ENCODE measurements at regions not wholly inside any gene's neighbourhood (a gene's known extent, or its start where the extent isn't known, plus 50 kb on each side); places are given as distances from the start of the nearest gene placed in this dataset.
A peak's percentile ranks its signal among the peaks of the same experiment; 100 is the strongest.
"Not testable (repeated sequence)": the region's sequence is repeated elsewhere in the genome, so short reads cannot be mapped to it uniquely, and the experiment has no call there.

DNA sequence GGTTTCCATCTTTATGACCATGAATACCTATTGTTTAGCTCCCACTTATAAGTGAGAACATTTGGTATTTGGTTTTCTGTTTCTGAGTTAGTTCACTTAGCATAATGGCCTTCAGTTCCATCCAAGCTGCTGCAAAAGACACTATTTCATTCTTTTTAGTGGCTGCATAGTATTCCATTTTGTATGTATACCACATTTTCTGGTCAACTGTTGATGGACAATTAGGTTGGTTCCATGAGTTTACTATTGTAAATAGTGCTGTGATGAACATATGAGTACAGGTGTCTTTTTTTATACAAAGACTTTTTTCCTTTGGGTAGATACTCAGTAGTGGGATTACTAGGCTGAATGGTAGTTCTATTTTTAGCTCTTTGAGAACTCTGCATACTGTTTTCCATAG is 87.8 kb upstream of the GOT2 start:
- no peak for DNase-seq

DNA sequence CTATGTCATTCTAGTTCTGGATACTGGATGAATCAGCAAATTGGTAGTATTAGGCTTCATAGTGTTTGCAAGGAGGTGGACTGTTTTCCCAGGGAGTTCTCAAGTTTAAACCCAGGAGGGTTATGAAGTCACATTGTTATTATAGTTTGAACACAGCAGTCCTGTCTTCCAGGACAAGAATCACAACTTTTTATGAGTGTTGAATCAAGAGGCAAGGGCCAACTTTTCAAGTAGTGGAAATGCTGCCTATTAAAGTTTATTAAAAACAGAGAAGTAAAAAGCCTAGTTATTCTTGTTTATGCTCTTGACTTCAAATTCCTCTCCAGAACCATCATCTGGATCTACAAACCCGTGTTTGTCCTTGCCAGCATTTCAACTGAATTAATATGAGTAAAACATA is 86.3 kb upstream of the GOT2 start:
- no peak for DNase-seq

DNA sequence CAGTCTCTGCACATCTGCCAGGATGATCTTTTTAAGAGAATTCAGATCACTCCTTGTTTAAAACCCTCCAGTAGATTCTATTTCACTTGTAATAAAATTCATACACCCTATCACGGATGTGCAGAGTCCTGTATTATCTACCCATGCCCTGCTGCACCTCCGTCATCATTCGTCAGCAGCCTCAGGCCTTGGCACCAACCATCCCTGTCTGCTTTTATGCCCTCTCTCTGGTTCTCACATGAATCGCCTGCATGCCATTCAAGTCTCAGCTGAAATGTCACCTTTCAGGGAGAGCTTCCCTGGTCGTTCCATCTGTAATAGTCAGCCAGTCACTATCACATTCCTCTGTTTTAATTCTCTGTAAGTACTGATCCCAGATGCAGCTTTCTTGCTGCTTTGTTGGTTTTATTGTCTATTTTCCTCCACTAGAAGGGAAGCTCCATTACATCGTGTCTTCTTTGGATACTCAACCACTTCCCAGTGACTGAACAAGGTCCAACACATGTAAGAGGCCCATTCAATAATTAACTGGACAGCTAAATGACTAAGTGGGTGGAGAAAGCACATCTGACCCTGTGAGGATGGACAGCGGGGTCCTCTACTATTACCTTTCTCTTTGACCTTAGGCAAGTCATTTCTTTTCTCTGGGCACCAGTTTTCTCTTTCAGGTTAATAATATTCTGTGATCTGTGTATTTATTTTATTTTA is 81.2 kb upstream of the GOT2 start:
- DNase-seq: no peak

DNA sequence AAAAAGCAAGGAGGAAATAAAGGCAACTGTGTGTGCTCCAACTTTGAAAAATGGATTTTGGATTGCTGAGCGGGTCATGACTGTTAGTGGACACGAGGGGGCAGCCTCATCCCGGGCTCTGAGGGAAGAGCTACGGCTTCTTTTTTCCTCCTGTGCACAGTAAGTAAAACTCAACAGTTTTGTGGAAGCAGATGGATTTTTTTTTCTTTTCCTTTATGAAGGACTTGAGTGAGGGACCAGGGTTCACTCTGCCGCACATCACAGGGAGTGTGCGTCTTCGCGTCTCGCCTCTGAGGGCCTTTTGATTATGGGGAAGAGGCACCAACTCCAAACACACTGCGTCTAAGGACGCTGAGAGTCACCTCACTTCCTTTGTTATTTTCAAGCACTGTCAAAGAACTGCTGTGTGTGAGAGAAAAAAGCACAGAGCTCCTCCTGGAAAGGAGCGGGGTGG is 80.3 kb upstream of the GOT2 start:
- peak; percentile 19 for DNase-seq

DNA sequence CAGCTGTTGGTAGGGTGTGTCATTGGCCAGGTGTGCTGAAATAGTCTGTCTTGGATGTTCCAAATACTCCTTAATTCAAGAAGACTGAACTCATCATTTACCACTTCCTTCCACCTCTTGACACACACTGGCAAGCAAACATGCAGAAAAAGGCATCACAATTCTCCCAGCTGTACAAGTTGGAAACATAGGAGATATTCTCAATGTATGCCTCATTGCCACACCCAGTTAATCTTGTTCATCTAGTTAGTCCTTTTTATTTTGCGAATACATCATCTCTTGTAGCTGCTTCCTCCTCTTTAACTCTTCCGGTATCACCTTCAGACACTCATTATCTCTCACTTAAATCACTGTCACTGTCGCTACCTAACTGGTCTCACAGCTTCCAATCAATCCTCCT is 75.1 kb upstream of the GOT2 start:
- DNase-seq: no peak

DNA sequence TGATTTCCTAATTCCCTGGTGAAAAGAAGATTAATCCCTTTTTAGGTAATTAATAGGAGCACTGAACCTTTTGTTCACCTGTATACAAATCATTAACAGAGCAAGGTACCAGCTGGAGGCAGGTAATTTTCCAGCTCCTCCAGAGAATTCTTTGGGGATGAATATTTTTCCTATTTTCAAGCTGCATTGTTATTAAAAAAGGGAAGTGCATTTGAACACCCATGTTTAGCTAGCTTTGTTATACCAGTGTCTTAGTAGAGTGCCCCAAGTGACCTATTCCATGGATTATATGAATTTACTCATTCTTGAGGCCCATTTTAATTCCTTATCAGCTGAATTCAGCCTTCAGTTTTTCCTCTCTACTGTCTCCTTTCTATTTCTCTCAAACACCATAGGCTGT is 73.2 kb upstream of the GOT2 start:
- DNase-seq: no peak

DNA sequence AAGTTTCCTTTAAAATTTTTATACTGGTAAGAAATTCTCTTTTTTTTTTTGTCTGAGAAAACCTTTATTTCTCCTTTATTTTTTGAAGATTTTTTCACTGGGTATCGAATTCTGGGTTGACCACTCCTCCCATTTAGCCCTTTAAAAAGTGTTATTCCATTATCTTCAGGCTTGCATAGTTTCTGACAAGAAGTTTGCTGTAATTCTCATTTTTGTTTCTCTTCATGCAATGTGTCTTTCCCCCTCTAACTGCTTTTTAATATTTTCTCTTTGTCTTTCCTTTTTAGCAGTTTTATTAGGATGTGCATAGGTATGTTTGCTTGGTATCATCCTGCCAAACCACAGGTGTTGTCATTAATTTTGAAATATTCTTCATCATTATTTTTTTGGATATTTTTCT is 67.7 kb upstream of the GOT2 start:
- no peak for DNase-seq

DNA sequence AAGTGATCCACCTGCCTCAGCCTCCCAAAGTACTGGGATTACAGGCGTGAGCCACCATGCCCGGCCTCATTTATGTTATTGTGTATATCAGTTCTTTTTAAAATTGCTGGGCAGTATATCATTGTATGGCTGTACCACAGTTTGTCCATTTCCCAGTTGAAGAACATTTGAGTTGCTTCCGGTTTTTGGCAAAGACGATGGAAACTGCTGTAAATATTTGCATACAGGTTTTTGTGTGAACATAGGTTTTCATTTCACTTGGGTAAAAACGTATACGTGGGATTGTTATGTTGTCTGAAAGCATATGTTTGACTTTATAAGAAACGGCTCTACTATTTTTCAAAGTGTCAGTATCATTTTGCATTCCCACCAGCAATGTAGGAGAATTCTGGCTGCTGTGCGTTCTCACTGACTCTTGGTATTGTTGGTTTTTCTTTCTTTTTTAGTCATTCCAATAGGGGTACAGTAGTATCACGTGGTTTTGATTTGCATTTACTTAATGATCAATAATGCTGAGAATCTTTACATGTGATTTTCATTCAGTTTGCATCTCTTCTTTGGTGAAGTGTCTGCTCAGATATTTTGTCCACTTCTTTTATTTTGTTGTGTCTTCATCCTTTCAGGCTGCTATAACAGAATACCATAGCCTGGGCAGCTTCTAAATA is 63.2 kb upstream of the GOT2 start:
- DNase-seq: no peak

DNA sequence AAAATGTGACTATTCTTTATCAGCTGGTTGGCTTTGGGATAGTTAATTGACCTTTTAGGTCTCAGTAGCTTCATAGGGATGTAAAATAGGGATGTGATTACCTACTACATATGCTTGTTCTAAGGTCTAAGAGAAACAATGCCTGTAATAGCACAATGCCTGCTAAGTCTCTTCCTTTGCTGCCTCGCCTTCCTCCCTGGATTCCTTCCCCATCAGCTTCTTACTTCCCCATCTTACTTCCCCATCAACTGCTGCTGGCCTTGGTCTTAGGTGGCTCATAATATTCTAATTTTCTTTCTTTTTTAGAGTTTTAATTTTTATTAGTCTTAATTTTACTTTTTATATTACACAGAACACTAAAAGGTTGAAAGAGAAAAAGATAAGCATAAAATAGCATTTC is 59.2 kb upstream of the GOT2 start:
- DNase-seq: no peak

DNA sequence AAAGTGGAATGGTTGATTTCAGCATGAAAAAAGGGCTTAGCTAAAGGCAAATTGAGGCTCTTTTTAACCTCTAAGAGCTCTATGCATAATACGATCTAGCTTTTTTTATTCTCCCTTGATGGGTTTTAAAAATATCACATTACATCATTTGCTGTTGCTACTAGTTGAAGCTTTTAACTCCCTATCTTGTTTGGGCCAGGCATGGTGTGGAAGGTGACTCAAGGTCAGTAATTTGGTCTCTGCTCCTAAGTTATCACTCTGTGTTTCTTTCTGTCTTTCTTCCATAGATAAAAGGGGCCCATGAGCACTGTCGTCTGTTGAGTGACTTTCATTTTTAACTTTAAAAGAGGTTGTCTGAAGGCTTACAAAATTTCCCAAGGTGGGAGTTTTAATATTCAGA is 58.1 kb upstream of the GOT2 start:
- DNase-seq: no peak

DNA sequence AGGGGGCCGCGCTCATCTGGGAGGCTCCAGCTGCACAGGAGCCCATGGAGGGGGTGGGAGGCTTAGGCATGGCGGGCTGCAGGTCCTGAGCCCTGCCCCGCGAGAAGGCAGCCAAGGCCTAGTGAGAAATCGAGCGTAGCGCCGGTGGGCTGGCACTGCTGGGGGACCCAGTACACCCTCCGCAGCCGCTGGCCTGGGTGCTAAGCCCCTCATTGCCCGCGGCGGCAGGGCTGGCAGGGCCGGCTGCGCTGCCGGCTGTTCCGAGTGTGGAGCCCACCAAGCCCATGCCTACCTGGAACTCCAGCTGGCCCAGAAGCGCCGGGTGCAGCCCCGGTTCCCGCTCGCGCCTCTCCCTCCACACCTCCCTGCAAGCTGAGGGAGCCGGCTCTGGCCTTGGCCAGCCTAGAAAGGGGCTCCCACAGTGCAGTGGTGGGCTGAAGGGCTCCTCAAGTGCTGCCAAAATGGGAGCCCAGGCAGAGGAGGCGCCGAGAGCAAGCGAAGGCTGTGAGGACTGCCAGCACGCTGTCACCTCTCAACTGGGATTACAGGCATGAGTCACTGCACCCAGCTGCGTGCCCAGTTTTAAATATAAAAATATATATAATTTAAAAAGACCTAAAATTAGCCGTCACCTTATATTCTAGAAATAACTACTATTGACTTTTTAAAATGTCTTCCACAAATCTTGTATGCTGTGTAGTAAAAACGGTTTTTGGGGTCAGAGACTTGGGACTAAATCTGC is 56.9 kb upstream of the GOT2 start:
- DNase-seq: not testable (repeated sequence)

DNA sequence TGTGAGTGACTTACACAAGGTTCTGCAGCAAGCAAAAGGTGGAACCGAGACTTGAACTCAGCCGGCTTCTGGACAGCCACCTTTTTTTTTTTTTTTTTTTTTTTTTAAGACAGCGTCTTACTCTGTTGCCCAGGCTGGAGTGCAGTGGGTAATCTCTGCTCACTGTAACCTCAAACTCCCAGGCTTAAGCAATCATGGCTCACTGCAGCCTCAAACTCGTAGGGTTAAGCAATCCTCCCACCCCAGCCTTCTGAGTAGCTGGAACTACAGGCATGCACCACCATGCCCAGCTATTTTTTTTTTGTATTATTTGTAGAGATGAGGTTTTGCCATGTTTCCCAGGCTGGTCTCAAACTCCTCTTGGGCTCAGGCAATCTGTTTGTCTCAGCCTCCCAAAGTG is 55.2 kb upstream of the GOT2 start:
- DNase-seq: no peak

Data from NCI-H2227 treated with DMSO at 0.1 percent for 48 hours (cell line).